GM18505 (cell line): ENCODE measurements at regions not wholly inside any gene's neighbourhood (a gene's known extent, or its start where the extent isn't known, plus 50 kb on each side); places are given as distances from the start of the nearest gene placed in this dataset.

Experiments used
- ATAC-seq: cut with Tn5 transposase; IDR thresholded peaks from one replicate; pipeline ENCODE4 v1.9.1; 2021; ENCODE audit not compliant: unreplicated experiment
- POLR2A ChIP-seq: IDR thresholded peaks from 4 replicates; pipeline ENCODE4 v1.6.1; 2011; ENCODE audit warnings: borderline replicate concordance; ENCODE audit not compliant: insufficient read depth, insufficient read length; ENCODE audit errors: extremely low read depth

DNA sequence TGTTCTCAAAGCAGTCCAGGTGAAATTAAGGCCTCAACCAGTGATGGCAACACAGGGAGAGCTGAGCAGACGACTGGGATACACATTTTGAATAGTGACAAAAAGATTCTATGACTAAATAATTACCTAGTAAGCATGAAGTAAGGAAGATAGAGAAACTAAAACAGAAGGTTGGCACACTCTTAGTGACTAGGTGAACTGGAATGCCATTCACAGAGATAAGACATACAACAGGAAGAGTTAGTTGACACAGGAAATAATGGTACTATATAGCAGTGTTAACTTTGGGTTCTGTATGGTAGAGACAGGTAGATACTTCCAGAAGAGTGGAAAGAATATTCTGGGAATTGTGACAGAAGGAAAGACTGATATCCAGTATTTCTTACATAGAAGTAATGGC lies 181.8 kb upstream of the NT5C1B start:
- no peak for TF ChIP-seq POLR2A
- no peak for ATAC-seq

DNA sequence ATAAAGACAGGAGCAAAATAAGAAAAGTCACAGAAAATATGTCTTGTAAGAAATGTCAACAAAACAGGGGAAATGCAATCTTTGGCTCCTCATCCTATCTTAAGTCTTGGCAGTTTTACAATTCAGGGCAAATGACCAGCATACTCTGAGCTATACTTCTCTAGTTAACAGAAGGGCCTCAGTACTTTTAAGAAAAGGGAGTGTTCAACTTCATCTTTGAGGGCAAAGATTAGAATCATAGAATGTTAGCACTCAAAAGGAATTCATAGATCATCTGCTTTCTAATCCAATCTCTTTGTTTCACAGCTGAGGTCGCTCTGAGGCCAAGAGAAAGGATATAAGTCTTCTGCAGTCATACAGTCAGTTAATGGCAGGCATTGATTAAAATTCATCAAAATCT lies 174.0 kb upstream of the NT5C1B start:
- ATAC-seq: no peak
- no peak for TF ChIP-seq POLR2A

DNA sequence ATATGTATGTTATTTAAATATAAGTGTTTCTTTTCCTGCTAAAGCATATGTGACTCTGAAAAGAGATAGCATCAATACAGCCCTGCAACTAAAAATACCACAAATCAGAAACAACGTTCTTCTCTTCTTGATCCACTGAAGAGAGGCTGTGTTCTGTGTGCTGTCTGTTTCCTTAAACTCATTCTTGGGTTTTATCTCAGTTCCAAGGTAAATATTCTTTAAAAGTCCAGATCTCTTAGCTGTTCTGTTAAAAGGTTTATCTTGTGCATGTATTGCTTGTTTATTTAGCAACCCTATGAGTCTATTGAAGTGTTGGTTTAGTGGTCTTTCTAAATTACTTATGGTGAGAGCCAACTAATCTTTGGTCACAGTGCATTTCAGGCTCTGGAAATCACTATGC lies 173.3 kb upstream of the NT5C1B start:
- TF ChIP-seq POLR2A: no peak
- no peak for ATAC-seq

DNA sequence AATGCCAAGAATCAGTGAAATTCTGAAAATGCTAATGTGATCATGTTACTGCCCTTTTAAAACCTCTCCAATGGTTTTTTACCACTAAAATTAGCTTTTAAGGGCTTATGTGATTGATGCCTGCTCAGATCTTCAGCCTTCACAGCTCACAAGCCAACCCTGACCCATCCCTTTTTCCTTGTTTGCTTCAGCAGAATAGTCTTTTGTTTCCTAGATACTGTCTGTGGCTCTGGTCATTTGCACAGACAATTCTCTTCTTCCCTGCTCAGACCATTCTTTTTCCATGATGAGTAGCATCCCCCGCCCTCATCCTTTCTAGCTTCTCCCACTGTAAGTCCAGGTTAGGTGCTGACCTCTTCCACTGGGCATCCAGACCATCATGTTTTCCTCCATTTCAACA lies 164.9 kb upstream of the NT5C1B start:
- TF ChIP-seq POLR2A: no peak
- no peak for ATAC-seq

DNA sequence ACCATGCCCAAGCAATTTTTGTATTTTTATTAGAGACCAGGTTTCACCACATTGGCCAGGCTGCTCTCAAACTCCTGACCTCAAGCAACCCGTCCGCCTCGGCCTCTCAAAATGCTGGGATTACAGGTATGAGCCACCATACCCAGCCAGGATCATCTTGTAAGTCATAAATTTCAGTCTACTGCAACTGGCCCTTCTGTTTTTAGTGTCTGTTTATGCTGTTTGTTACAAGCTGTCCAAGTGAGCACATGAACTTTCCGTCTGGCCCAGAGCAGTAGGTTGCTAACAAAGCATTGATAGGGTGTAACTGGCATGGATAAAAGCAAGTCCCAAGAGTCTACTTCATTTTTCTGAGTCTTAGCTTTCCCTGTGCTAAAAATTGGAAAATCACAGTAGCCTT lies 164.4 kb upstream of the NT5C1B start:
- no peak for TF ChIP-seq POLR2A
- no peak for ATAC-seq

DNA sequence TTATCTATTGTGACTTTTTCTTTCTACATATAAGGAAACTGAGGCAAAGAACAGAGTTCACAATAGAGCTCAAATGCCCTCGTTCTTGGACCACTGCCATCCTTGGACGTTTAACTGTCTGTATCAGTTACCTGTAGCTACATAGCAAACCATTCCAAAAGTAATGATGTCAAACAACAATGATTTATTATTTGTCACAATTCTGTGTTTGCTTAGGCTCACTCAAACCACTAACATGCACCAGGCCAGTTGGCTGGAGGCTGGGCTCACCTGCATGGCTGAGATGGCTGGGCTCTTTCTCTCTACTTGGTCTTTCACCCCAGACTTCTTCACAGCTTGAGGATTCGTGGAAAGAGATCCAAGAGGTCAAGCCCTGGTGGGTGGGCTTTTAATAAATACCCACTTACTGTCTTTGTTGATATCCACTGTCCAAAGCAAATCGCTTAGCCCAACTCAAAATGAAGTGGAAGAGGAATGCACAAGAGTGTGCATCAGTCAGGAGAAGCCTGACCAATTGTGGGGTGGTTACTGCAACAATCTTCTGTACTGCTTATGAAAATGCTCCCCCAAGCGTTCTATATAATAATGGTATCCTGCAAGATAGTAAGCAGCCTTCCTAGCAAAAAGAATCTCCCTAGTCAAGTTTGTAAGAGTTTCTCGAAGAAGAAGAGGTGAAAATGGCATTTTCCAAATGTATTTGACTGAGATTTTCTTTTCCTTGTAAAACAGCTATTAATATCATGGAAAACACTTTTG lies 163.5 kb upstream of the NT5C1B start:
- TF ChIP-seq POLR2A: no peak
- no peak for ATAC-seq

DNA sequence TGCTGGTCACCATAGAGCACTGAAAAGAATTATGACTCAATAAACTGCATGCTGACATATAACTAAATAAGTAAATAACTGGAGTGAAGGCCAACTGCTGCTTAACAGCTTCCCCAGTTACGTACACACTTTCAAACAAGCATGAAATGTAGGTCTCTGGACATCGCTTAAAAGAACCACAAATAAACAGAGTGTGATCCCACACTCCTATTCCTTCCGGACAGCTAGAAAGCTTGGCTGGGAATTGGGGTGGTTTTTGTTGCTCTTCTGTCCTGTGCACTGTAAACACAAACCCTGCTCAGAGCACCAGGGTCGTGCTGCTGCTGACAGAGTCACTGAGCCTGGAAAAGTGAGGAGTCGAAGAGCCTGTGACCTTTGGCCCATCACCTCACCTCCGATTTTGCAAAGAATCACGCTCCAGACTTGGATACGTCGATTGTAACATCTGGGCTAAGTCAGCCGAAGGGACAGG lies 162.7 kb upstream of the NT5C1B start:
- no peak for ATAC-seq

DNA sequence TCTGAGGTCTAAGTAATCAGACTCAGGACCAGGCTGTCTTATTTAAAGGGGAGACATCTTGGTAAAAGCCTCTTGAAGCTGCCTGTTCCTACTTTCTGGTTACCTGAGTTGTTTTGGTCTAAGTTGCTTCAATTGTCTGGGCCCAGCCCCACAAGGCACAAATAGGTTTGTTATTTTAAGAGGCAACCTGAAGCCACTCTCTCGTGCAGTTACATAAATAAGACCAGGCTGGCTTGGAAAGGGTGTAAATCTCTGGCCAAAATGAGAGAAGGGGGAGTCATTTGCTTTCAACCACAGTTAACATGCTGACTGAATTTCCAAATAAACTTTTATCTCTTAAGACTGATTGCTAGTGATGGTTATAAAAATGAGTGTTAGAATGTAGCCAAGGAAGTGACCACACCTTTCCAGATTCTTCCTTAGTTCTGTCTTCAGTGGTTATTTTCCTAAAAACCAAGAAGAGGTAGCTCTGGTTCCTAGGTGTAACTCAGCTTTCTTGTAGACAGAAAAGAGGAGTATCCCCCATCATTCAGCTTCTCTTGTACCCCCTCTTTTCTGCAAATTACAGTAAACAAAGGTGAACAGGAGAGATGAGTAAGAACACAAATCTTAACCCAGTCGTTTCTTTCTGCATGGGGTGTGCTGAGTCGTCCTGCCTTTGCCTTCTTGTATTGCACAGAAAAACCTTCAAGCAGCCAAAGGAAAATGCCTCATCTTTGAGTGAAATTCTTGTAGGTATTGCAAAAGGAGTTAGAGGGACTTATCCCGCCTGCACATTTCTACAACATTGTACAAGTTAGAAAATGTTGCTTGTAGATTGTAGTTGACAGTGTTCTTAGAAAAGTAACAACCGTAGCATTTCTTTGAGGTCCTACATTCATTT lies 161.5 kb upstream of the NT5C1B start:
- TF ChIP-seq POLR2A: no peak
- no peak for ATAC-seq

More for the DNA sequence above, 162.7 kb upstream of the NT5C1B start:
- TF ChIP-seq POLR2A: no peak

DNA sequence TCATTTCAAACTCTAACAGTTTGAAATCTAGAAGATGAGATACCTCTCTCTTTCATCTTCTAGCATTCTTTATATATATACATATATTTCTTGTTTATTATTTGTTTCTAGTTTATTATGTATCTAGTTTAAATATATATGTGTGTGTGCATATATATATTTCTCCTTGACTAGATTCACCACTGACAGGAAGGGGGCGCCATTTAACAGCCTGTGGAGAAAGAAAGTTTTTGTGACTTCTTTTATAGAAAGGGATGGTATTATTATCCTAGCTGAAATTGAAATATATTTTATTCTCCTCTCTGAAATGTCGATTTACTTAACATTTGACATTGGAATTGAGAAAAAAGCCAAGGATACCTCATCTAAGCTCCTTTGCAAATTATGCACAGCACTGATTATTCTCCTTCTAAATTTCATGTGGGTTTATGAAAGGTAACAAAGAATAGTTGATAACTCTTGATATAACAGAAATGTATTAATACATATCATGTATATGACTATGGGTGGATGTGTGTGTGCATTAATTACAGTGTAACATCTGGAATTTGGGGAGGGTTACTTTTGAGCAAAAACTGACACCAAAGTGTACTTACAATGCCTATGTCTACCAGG lies 160.7 kb upstream of the NT5C1B start:
- no peak for ATAC-seq
- TF ChIP-seq POLR2A: no peak

DNA sequence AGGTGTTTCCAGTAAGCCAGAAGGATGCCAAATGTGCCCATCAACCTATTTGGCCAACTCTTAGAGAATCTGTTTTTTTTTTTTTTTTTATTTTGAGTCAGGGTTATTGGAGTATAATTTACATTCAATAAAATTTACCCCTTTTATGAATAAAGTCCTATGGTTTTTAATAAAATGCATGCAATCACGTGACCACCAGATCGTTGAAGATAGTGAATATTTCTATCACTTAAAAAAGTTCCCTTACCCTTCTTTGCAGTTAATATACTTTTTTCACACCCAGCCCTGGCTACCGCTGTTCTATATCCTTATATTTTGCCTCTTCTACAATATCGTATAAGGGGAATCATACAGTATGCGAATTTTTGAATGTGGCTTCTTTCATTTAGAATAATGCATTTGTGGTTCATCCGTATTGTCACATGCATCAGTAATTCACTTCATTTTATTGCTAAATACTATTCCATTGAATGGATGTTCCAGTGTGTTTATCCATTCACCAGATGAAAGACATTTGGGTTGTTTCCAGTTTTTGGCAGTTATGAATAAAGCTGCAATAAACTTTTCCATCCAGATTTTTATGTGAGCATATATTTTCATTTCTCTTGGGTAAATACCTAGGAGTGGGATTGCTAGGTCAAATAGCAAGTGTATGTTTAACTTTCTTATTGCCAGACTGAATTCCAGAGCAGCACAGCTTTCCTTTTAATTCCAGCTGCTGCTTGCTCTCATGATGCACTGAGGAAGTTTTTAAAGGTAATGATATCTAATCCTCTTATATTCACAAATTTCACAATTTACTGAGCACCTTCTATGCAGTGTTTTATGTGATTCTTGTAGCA lies 156.3 kb upstream of the NT5C1B start:
- no peak for ATAC-seq
- no peak for TF ChIP-seq POLR2A

DNA sequence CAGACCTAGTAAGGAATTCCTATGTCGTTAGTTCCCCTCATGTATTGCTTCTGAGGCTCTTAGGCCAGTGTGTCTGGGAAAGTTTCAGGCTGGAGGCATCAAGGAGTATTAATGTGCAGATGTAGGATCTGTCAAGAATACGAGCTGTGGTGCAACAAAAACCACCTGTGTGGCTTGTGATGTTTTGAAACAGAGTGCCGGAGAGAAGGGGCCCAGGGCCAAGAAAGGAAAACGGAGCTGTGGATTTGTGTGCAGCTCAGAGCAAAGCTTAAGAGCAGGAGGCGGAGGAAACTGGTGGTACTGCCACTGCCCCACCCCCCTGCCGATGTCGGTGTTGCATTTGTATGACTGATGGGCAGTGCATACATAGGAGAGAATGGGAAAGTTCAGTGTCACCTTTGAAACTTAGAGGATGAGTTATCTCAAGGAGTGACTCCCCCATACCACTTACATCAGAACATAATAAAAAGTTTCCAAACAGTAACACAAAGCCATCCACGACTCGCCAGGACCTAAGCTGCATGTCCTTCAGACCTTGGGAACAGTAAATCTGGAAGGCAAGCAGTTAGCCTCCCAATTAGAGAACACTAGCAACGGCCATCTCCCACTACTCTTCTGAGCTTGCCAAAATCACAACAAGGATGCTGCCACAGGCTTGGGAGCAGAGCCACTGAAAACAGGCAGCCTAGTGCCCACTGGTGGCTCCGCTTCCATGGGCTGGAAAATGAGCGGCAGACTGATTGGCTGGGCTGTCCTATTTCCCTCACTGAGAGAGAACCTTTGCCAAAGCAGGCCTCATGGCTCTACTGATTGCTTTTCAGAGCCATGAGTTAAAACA lies 152.7 kb upstream of the NT5C1B start:
- TF ChIP-seq POLR2A: no peak
- ATAC-seq: no peak

DNA sequence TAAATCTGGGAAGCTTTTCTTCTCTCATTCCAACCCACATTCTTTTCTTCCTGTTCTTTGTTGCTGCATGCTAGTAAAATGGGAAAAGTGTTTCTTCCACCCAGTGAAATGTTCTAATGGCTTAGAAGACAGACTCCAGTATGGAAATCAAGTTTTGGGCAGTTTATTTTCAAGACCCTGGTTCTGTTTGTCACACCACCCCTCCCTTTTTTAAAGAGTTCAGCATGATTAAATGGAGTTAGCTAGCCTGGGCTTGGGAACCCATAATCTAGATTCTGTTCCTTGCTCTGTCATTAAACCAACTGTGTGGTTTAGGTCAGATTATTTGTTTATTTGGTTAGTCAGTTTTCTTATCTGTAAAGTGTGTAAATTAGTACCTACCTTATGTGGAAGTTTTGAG lies 151.8 kb upstream of the NT5C1B start:
- TF ChIP-seq POLR2A: no peak
- no peak for ATAC-seq
